Fibroblast of lung (primary cell): ENCODE measurements at regions not wholly inside any gene's neighbourhood (a gene's known extent, or its start where the extent isn't known, plus 50 kb on each side); places are given as distances from the start of the nearest gene placed in this dataset.

Source experiments
- DNase-seq, 2 donors: peaks; one replicate each; pipeline versions ENCODE4 v3.0.0 to v3.0.0-alpha.2; 2010; ENCODE audit warnings: low read depth in 2 of 2
- H2AFZ ChIP-seq: 2 replicates; pipeline ENCODE4 v1.5.1; 2012; ENCODE audit warnings: low read length, control low read depth, inconsistent platforms
- H3K27ac ChIP-seq: 2 replicates; pipeline ENCODE4 v1.5.1; 2011; ENCODE audit warnings: low read length, control low read depth; ENCODE audit not compliant: insufficient read depth
- H3K27me3 ChIP-seq: 2 replicates; pipeline ENCODE4 v1.5.1; 2011; ENCODE audit warnings: mild to moderate bottlenecking, low read length; ENCODE audit not compliant: control insufficient read depth, insufficient read depth
- H3K36me3 ChIP-seq: 2 replicates; pipeline ENCODE4 v1.5.1; 2011; ENCODE audit warnings: low read length; ENCODE audit not compliant: control insufficient read depth, insufficient read depth
- H3K4me1 ChIP-seq: 2 replicates; pipeline ENCODE4 v1.5.1; 2011; ENCODE audit warnings: low read length; ENCODE audit not compliant: control insufficient read depth, insufficient read depth; ENCODE audit errors: extremely low read depth
- H3K4me2 ChIP-seq: 2 replicates; pipeline ENCODE4 v1.5.1; 2011; ENCODE audit warnings: low read length, control low read depth; ENCODE audit not compliant: insufficient read depth; ENCODE audit errors: extremely low read depth
- H3K4me3 ChIP-seq, 4 experiments: fragments of 200-600 bp in 1 of 4; sonication (generic) in 1 of 4; replicated peaks in 1 of 4; 2 replicates each; pipeline ENCODE4 v1.5.1; 2011 to 2016; ENCODE audit warnings: low read length in 4 of 4, low read depth in 3 of 4, mild to moderate bottlenecking in 3 of 4, control low read depth in 2 of 4, inconsistent platforms in 1 of 4, mixed read lengths in 1 of 4; ENCODE audit not compliant: insufficient read depth in 1 of 4; ENCODE audit errors: control extremely low read depth in 1 of 4
- H3K79me2 ChIP-seq: 2 replicates; pipeline ENCODE4 v1.5.1; 2012; ENCODE audit warnings: mild to moderate bottlenecking, low read length, inconsistent platforms; ENCODE audit not compliant: control insufficient read depth, insufficient read depth
- H3K9ac ChIP-seq: 2 replicates; pipeline ENCODE4 v1.5.1; 2011; ENCODE audit warnings: mild to moderate bottlenecking, low read length, control low read depth; ENCODE audit not compliant: insufficient read depth
- H3K9me3 ChIP-seq: 2 replicates; pipeline ENCODE4 v1.5.1; 2012; ENCODE audit warnings: low read depth, low read length; ENCODE audit not compliant: control insufficient read depth, insufficient read depth
- H4K20me1 ChIP-seq: 2 replicates; pipeline ENCODE4 v1.5.1; 2011; ENCODE audit warnings: low read length; ENCODE audit not compliant: control insufficient read depth, insufficient read depth; ENCODE audit errors: extremely low read depth
- CTCF ChIP-seq, 2 donors: IDR thresholded peaks in 1 of 2; conservative IDR thresholded peaks in 1 of 2; 1 replicate in 1 of 2; 2 replicates in 1 of 2; pipeline ENCODE4 v1.5.1; 2011 to 2012; ENCODE audit warnings: low read length in 2 of 2, control low read depth in 1 of 2, inconsistent platforms in 1 of 2, low read depth in 1 of 2, mild to moderate bottlenecking in 1 of 2
- EZH2 ChIP-seq: IDR thresholded peaks from 2 replicates; pipeline ENCODE4 v1.5.1; 2012; ENCODE audit warnings: low read length, control low read depth, mild to moderate bottlenecking; ENCODE audit errors: missing control alignments

DNA sequence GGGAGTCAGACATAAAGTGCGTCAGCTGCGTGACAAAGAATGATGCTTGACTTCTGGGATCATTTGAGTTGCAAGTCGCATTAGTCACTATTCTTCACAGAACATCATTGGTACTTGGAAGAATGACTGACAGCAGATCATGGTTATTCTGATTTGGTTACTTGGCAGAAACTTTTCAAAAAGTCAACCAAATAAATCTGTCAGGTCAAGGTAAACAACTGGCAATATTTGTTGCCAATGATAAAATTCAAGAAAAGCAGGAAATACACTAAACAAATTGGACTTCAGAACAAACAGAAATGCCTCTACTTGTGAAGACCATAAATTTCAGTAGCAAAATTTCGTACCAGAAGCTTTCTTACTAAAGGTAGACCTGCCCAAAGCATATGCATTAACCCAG lies 221.6 kb downstream of the TFAP2A start:
- Histone ChIP-seq H3K4me1 (no peaks in the 10 kb centered on the region), H3K4me3 (no peak overlapping the region), H3K9me3 (no peaks in the 10 kb centered on the region), H3K9ac (no peak overlapping the region), H3K27me3 (no peaks in the 10 kb centered on the region), H3K27ac (no peak overlapping the region), H2AFZ (no peak overlapping the region), H4K20me1 (no peaks in the 10 kb centered on the region), H3K36me3 (no peaks in the 10 kb centered on the region), H3K79me2 (no peaks in the 10 kb centered on the region), H3K4me2 (no peak overlapping the region)
- TF ChIP-seq EZH2 (no peak), CTCF (conservative IDR thresholded peaks at IDR 0.05 in 1 of 2, IDR thresholded peaks at IDR 0.05 in 1 of 2; ENCODE audit: low read depth in 1 of 2, low read length in 2 of 2) (no peak)
- DNase-seq, result no peak

GRCh38 chr6:10190042-10190441 lies 224.8 kb downstream of the TFAP2A start:
- H3K36me3 ChIP-seq, result no peaks in the 10 kb centered on the region
- no peak for DNase-seq
- TF ChIP-seq EZH2 (no peak), CTCF (conservative IDR thresholded peaks at IDR 0.05 in 1 of 2, IDR thresholded peaks at IDR 0.05 in 1 of 2; ENCODE audit: low read depth in 1 of 2, low read length in 2 of 2) (no peak)

DNA sequence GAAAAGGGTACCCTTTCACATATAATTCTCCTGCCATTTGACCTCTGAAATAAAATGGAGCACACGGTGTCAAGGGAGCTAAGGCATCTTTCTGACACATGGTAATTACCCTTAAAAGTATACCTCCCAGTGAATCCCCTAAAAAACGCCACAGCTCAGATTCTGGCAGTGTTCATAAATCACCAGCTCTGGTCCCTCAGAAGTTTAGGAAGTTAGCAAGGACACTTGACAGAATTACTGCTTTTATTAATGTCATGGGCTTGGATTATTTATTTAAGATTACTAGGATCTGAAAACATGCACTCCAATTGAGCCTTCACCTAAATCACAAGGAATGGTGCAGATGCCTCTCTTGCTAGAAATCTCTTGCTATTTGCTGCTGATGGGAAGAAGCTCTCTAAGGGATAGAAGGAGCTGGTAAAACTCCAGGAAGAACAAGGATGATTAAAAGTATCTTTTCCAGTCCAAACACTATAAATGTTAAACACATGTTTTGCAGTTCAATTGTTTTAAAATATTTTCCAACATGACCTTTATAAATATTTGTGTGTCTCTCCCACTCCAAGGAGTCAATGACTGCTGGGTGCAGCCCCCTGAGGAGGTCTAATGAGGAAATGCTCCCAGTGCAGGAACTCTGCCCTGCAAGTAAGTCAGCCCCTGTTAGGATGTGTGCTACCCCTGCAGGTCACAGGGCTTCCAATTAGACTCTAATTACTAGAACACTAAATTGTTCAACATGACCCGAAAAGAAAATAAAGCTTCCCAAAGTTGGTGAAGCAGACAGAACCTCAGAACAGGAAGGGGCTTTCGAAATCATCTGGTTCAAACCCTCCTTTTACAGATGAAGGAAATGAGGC lies 230.3 kb downstream of the TFAP2A start:
- H3K27ac ChIP-seq, result no peak overlapping the region
- no peak overlapping the region for H3K4me3 ChIP-seq
- no peak overlapping the region for H3K4me2 ChIP-seq
- H3K79me2 ChIP-seq, result no peaks in the 10 kb centered on the region
- no peak for TF ChIP-seq EZH2
- TF ChIP-seq CTCF (conservative IDR thresholded peaks at IDR 0.05 in 1 of 2, IDR thresholded peaks at IDR 0.05 in 1 of 2; ENCODE audit: low read depth in 1 of 2, low read length in 2 of 2), result no peak
- no peaks in the 10 kb centered on the region for H3K27me3 ChIP-seq
- DNase-seq, result no peak
- H3K36me3 ChIP-seq, result no peaks in the 10 kb centered on the region
- H3K9ac ChIP-seq, result no peak overlapping the region
- no peaks in the 10 kb centered on the region for H4K20me1 ChIP-seq
- no peaks in the 10 kb centered on the region for H3K9me3 ChIP-seq
- no peaks in the 10 kb centered on the region for H3K4me1 ChIP-seq
- H2AFZ ChIP-seq, result no peak overlapping the region

More at GRCh38 chr6:10190042-10190441, 224.8 kb downstream of the TFAP2A start:
- H3K4me3 ChIP-seq, result no peak overlapping the region
- H2AFZ ChIP-seq, result no peak overlapping the region
- no peak overlapping the region for H3K9ac ChIP-seq
- no peaks in the 10 kb centered on the region for H3K79me2 ChIP-seq
- no peaks in the 10 kb centered on the region for H4K20me1 ChIP-seq
- no peak overlapping the region for H3K4me2 ChIP-seq
- no peak overlapping the region for H3K27ac ChIP-seq
- no peaks in the 10 kb centered on the region for H3K27me3 ChIP-seq
- H3K4me1 ChIP-seq, result no peaks in the 10 kb centered on the region
- H3K9me3 ChIP-seq, result no peaks in the 10 kb centered on the region
